Panc1 (cell line): ENCODE measurements at regions not wholly inside any gene's neighbourhood (a gene's known extent, or its start where the extent isn't known, plus 50 kb on each side); places are given as distances from the start of the nearest gene placed in this dataset.

ENCODE experiments used
- ATAC-seq: fragments of 200-7000 bp; cut with Tn5 transposase; 2 replicates; pipeline ENCODE4 v1.9.1; 2020; ENCODE audit warnings: mild to moderate bottlenecking, moderate library complexity
- BruUV-seq: library from RNA; stranded (reverse); fragments of 400-500 nt; replicated peaks from 2 replicates; lab custom pipeline; 2021; lab: Mats Ljungman, UMichigan
- CTCF ChIA-PET: fragments of 300-600 bp; sonication (Branson Sonifier 250); formaldehyde crosslinking; loops from one replicate; lab custom pipeline; 2022; ENCODE audit warnings: antibody characterized with exemption; lab: Charles Lee
- POLR2A ChIA-PET: fragments of 300-600 bp; sonication (Branson Sonifier 250); formaldehyde crosslinking; loops from one replicate; lab custom pipeline; 2022; ENCODE audit warnings: antibody characterized with exemption; lab: Charles Lee
- DNase-seq: peaks from one replicate; pipeline ENCODE4 v3.0.0-alpha.2; 2010; ENCODE audit warnings: low read depth, low spot score
- H3K27ac ChIP-seq: 2 replicates; pipeline ENCODE4 v1.5.1; 2011; ENCODE audit warnings: mild to moderate bottlenecking, low read length, inconsistent platforms
- H3K27me3 ChIP-seq: fragments of 200-500 bp; sonication (Bioruptor generic); 2 replicates; pipeline ENCODE4 v1.6.0; 2014; ENCODE audit warnings: low read length, inconsistent platforms; ENCODE audit not compliant: control insufficient read depth, insufficient read depth
- H3K36me3 ChIP-seq: fragments of 200-500 bp; sonication (Bioruptor generic); 2 replicates; pipeline ENCODE4 v1.5.1; 2014; ENCODE audit warnings: inconsistent platforms, mild to moderate bottlenecking, low read length, moderate library complexity; ENCODE audit not compliant: control insufficient read depth, insufficient read depth
- H3K4me1 ChIP-seq: 2 replicates; pipeline ENCODE4 v1.5.1; 2011; ENCODE audit warnings: inconsistent platforms, mild to moderate bottlenecking, low read length, moderate library complexity; ENCODE audit not compliant: control insufficient read depth, insufficient read depth
- H3K4me3 ChIP-seq, 2 experiments: 2 replicates each; pipeline ENCODE4 v1.5.1; 2011 to 2012; ENCODE audit warnings: low read depth in 2 of 2, low read length in 2 of 2, mild to moderate bottlenecking in 2 of 2, inconsistent platforms in 1 of 2, moderate library complexity in 1 of 2
- H3K9me3 ChIP-seq: fragments of 200-500 bp; sonication (Bioruptor generic); 2 replicates; pipeline ENCODE4 v1.5.1; 2014; ENCODE audit warnings: low read depth, mild to moderate bottlenecking, inconsistent platforms, low read length, moderate library complexity; ENCODE audit not compliant: control insufficient read depth, insufficient read depth
- CTCF ChIP-seq: fragments of 450-650 bp; IDR thresholded peaks from 2 replicates; pipeline ENCODE4 v1.5.1; 2017; ENCODE audit warnings: mild to moderate bottlenecking
- POLR2AphosphoS5 ChIP-seq: IDR thresholded peaks from 2 replicates; pipeline ENCODE4 v1.6.1; 2012; ENCODE audit warnings: mild to moderate bottlenecking, low read depth, low read length, moderate library complexity
- REST ChIP-seq, 2 experiments: IDR thresholded peaks; 2 replicates each; pipeline ENCODE4 v1.6.1; 2011 to 2012; ENCODE audit warnings: low read depth in 2 of 2, control low read depth in 1 of 2, low read length in 1 of 2, mild to moderate bottlenecking in 1 of 2, moderate library complexity in 1 of 2; ENCODE audit not compliant: insufficient read depth in 1 of 2
- SIN3A ChIP-seq: IDR thresholded peaks from 2 replicates; pipeline ENCODE4 v1.6.1; 2012; ENCODE audit warnings: low read depth, mild to moderate bottlenecking, low read length, moderate library complexity, borderline replicate concordance; ENCODE audit not compliant: insufficient read depth
- TCF7L2 ChIP-seq: IDR thresholded peaks from 2 replicates; pipeline ENCODE4 v1.6.1; 2011; ENCODE audit warnings: mild to moderate bottlenecking, low read depth, low read length, inconsistent platforms
- in situ Hi-C: cut with HindIII; loops from 2 replicates; pipeline ENCODE4 v1.10.0; 2016; ENCODE audit warnings: low sequenced_read_pairs, low pct_unique_long_range_greater_than_20kb
- intact Hi-C: fragments of 100-400 bp; cut with micrococcal nuclease; formaldehyde crosslinking; loops from one replicate; pipeline ENCODE4 v1.10.0; 2022; ENCODE audit not compliant: unreplicated experiment

- Histone ChIP-seq H3K36me3 (no peaks in the 10 kb centered on the region), H3K4me3 (no peak overlapping the region), H3K9me3 (no peaks in the 10 kb centered on the region), H3K27ac (no peak overlapping the region), H3K4me1 (no peaks in the 10 kb centered on the region), H3K27me3 (no peaks in the 10 kb centered on the region)
- no peak for DNase-seq
- no peak for ATAC-seq
- POLR2A ChIA-PET: no interaction called here
- TF ChIP-seq REST (IDR thresholded peaks at IDR 0.05; ENCODE audit: insufficient read depth in 1 of 2, low read depth in 2 of 2, low read length in 1 of 2) (no peak), POLR2AphosphoS5 (no peak), CTCF (no peak), TCF7L2 (no peak), SIN3A (no peak)
- CTCF ChIA-PET: no interaction called here
- intact Hi-C loops (no loop called here), in situ Hi-C loops (no loop called here)
- BruUV-seq: no TSS peak
Measured at GRCh38 chr3:39748763-39749162, 60.6 kb upstream of the MYRIP start.

- no peaks in the 10 kb centered on the region for H3K36me3 ChIP-seq
- ATAC-seq (no peak), DNase-seq (no peak)
- no peaks in the 10 kb centered on the region for H3K4me1 ChIP-seq
- no peaks in the 10 kb centered on the region for H3K9me3 ChIP-seq
- ChIA-PET CTCF (no interaction called here), POLR2A (no interaction called here)
- H3K27me3 ChIP-seq: no peaks in the 10 kb centered on the region
- no peak overlapping the region for H3K4me3 ChIP-seq
- H3K27ac ChIP-seq: no peak overlapping the region
- no TSS peak for BruUV-seq
- TF ChIP-seq POLR2AphosphoS5: no peak
- no peak for TF ChIP-seq TCF7L2
- TF ChIP-seq CTCF: no peak
- no peak for TF ChIP-seq SIN3A
- no peak for TF ChIP-seq REST (IDR thresholded peaks at IDR 0.05; ENCODE audit: insufficient read depth in 1 of 2, low read depth in 2 of 2, low read length in 1 of 2)
- intact Hi-C loops (no loop called here), in situ Hi-C loops (no loop called here)
Measured at GRCh38 chr3:39750712-39751111, 58.7 kb upstream of the MYRIP start.
